H9 (cell line): ENCODE measurements at regions not wholly inside any gene's neighbourhood (a gene's known extent, or its start where the extent isn't known, plus 50 kb on each side); places are given as distances from the start of the nearest gene placed in this dataset.

ENCODE experiments used
- DNase-seq: peaks from one replicate; pipeline ENCODE4 v3.0.0-alpha.2; 2017
- H2AFZ ChIP-seq: one replicate; pipeline ENCODE4 v1.6.1; 2013; ENCODE audit warnings: mild to moderate bottlenecking, low read length, control low read depth, moderate library complexity
- H2AK5ac ChIP-seq: 2 replicates; pipeline ENCODE4 v1.6.1; 2013; ENCODE audit warnings: low read length, control low read depth, mixed read lengths; ENCODE audit not compliant: insufficient read length
- H2BK120ac ChIP-seq: one replicate; pipeline ENCODE4 v1.6.1; 2013; ENCODE audit warnings: low read depth, mild to moderate bottlenecking, low read length, control low read depth, inconsistent platforms; ENCODE audit not compliant: poor library complexity, severe bottlenecking
- H2BK12ac ChIP-seq: 2 replicates; pipeline ENCODE4 v1.6.1; 2013; ENCODE audit warnings: low read length, control low read depth, mixed read lengths, low read depth; ENCODE audit not compliant: insufficient read length
- H2BK15ac ChIP-seq: 2 replicates; pipeline ENCODE4 v1.6.1; 2013; ENCODE audit warnings: low read depth, low read length, control low read depth
- H2BK20ac ChIP-seq: one replicate; pipeline ENCODE4 v1.6.1; 2013; ENCODE audit warnings: low read depth, mild to moderate bottlenecking, low read length, control low read depth, inconsistent platforms; ENCODE audit not compliant: poor library complexity, severe bottlenecking
- H2BK5ac ChIP-seq: 2 replicates; pipeline ENCODE4 v1.6.1; 2013; ENCODE audit warnings: low read length, control low read depth, mixed read lengths; ENCODE audit not compliant: insufficient read length
- H3K14ac ChIP-seq: 2 replicates; pipeline ENCODE4 v1.6.1; 2013; ENCODE audit warnings: low read length, control low read depth; ENCODE audit not compliant: insufficient read depth
- H3K18ac ChIP-seq: 2 replicates; pipeline ENCODE4 v1.6.1; 2013; ENCODE audit warnings: low read depth, mild to moderate bottlenecking, mixed read lengths, low read length, control low read depth; ENCODE audit not compliant: insufficient read length
- H3K23ac ChIP-seq: 2 replicates; pipeline ENCODE4 v1.6.1; 2013; ENCODE audit warnings: low read length, control low read depth, mixed read lengths, low read depth; ENCODE audit not compliant: insufficient read length
- H3K23me2 ChIP-seq: 2 replicates; pipeline ENCODE4 v1.6.1; 2013; ENCODE audit warnings: low read depth, mild to moderate bottlenecking, mixed read lengths, low read length, control low read depth; ENCODE audit not compliant: insufficient read length, poor library complexity, severe bottlenecking
- H3K27ac ChIP-seq: 2 replicates; pipeline ENCODE4 v1.5.1; 2013; ENCODE audit warnings: low read length, control low read depth, mixed read lengths, low read depth; ENCODE audit not compliant: insufficient read length
- H3K27me3 ChIP-seq: 2 replicates; pipeline ENCODE4 v1.6.1; 2013; ENCODE audit warnings: low read length, control low read depth, inconsistent platforms; ENCODE audit not compliant: insufficient read depth
- H3K4ac ChIP-seq: 2 replicates; pipeline ENCODE4 v1.6.1; 2013; ENCODE audit warnings: low read depth, mild to moderate bottlenecking, control low read depth, inconsistent platforms, low read length, moderate library complexity
- H3K4me1 ChIP-seq: 2 replicates; pipeline ENCODE4 v1.6.1; 2013; ENCODE audit warnings: low read length, control low read depth, inconsistent platforms; ENCODE audit not compliant: insufficient read depth
- H3K4me2 ChIP-seq: 2 replicates; pipeline ENCODE4 v1.6.1; 2013; ENCODE audit warnings: low read length, control low read depth, mixed read lengths; ENCODE audit not compliant: insufficient read length, insufficient read depth
- H3K56ac ChIP-seq: 2 replicates; pipeline ENCODE4 v1.6.1; 2013; ENCODE audit warnings: low read depth, mild to moderate bottlenecking, mixed read lengths, low read length, control low read depth; ENCODE audit not compliant: insufficient read length
- H3K79me1 ChIP-seq: 2 replicates; pipeline ENCODE4 v1.6.1; 2013; ENCODE audit warnings: low read depth, mild to moderate bottlenecking, moderate library complexity, low read length, control low read depth, inconsistent platforms; ENCODE audit not compliant: insufficient read depth, poor library complexity, severe bottlenecking
- H3K79me2 ChIP-seq: 2 replicates; pipeline ENCODE4 v1.6.1; 2013; ENCODE audit warnings: low read length, control low read depth, inconsistent platforms; ENCODE audit not compliant: insufficient read depth
- H3K9ac ChIP-seq: 2 replicates; pipeline ENCODE4 v1.6.1; 2013; ENCODE audit warnings: low read length, control low read depth, mixed read lengths; ENCODE audit not compliant: insufficient read length; ENCODE audit errors: extremely low read depth
- H3K9me3 ChIP-seq: one replicate; pipeline ENCODE4 v1.6.1; 2013; ENCODE audit warnings: low read depth, low read length, inconsistent platforms; ENCODE audit not compliant: control insufficient read depth
- H3T11ph ChIP-seq: one replicate; pipeline ENCODE4 v1.6.1; 2013; ENCODE audit warnings: mild to moderate bottlenecking, low read length, control low read depth, inconsistent platforms
- H4K20me1 ChIP-seq: one replicate; pipeline ENCODE4 v1.6.1; 2013; ENCODE audit not compliant: control insufficient read depth, insufficient read length, insufficient read depth
- H4K5ac ChIP-seq: 2 replicates; pipeline ENCODE4 v1.6.1; 2013; ENCODE audit warnings: low read depth, mild to moderate bottlenecking, mixed read lengths, low read length, control low read depth; ENCODE audit not compliant: insufficient read length
- H4K8ac ChIP-seq: replicated peaks from 2 replicates; pipeline ENCODE4 v1.6.1; 2013; ENCODE audit warnings: low read length, control low read depth, mixed read lengths, low read depth; ENCODE audit not compliant: insufficient read length
- H4K91ac ChIP-seq: 2 replicates; pipeline ENCODE4 v1.6.1; 2013; ENCODE audit warnings: low read depth, mild to moderate bottlenecking, moderate library complexity, mixed read lengths, low read length, control low read depth; ENCODE audit not compliant: insufficient read length
- H3K27ac Mint-ChIP-seq, 3 experiments: 2 replicates in 2 of 3; 3 replicates in 1 of 3; pipeline ENCODE4 v1.8.0; 2020 to 2021; ENCODE audit warnings: mixed read lengths in 3 of 3, mild to moderate bottlenecking in 1 of 3, moderate library complexity in 1 of 3
- H3K27me3 Mint-ChIP-seq: 2 replicates; pipeline ENCODE4 v1.8.0; 2021; ENCODE audit warnings: low read depth, mild to moderate bottlenecking, moderate library complexity, mixed read lengths
- H3K36me3 Mint-ChIP-seq, 3 experiments: 2 replicates in 2 of 3; 3 replicates in 1 of 3; pipeline ENCODE4 v1.8.0; 2020 to 2021; ENCODE audit warnings: low read depth in 3 of 3, mixed read lengths in 3 of 3; ENCODE audit not compliant: insufficient read depth in 1 of 3
- H3K4me1 Mint-ChIP-seq, 2 experiments: 2 replicates each; pipeline ENCODE4 v1.8.0; 2020; ENCODE audit warnings: mixed read lengths in 2 of 2
- H3K4me3 Mint-ChIP-seq, 2 experiments: 2 replicates in 1 of 2; 3 replicates in 1 of 2; pipeline ENCODE4 v1.8.0; 2020 to 2021; ENCODE audit warnings: mild to moderate bottlenecking in 2 of 2, mixed read lengths in 2 of 2, moderate library complexity in 1 of 2
- H3K9me3 Mint-ChIP-seq, 2 experiments: 2 replicates in 1 of 2; 3 replicates in 1 of 2; pipeline ENCODE4 v1.8.0; 2020; ENCODE audit warnings: mild to moderate bottlenecking in 2 of 2, mixed read lengths in 2 of 2, moderate library complexity in 1 of 2
- CTCF ChIP-seq: fragments of 200-600 bp; sonication (generic); conservative IDR thresholded peaks from 3 replicates; pipeline ENCODE4 v1.8.0; 2021; ENCODE audit warnings: antibody characterized with exemption, mild to moderate bottlenecking
- WGBS: extraction: QIAGEN DNeasy Blood & Tissue Kit; methylation state at CpG from one replicate; pipeline ENCODE4 v1.1.7; 2013; ENCODE audit warnings: missing lambda C conversion rate, low lambda C conversion rate, mixed read lengths; ENCODE audit not compliant: insufficient read length; ENCODE audit errors: extremely low coverage; 5-methylcytosine and 5-hydroxymethylcytosine counted together

- H3K4me3 Mint-ChIP-seq: no peak overlapping the region
Observed at GRCh38 chr2:11988691-11989353, 242.4 kb downstream of the LPIN1 start.

More at GRCh38 chr2:11988691-11989353, 242.4 kb downstream of the LPIN1 start:
- Histone ChIP-seq H3K14ac (no peak overlapping the region), H2BK120ac (no peak overlapping the region), H3K9ac (no peak overlapping the region), H3K23ac (no peak overlapping the region), H3K9me3 (no peaks in the 10 kb centered on the region), H3T11ph (no peak overlapping the region), H4K91ac (no peak overlapping the region), H3K79me1 (no peaks in the 10 kb centered on the region), H2BK15ac (no peak overlapping the region), H3K79me2 (no peaks in the 10 kb centered on the region), H4K20me1 (no peaks in the 10 kb centered on the region), H2AFZ (no peak overlapping the region), H3K4ac (no peak overlapping the region), H3K18ac (no peak overlapping the region), H2BK5ac (no peak overlapping the region), H2BK12ac (no peak overlapping the region), H3K27ac (no peak overlapping the region), H3K4me2 (no peak overlapping the region), H4K8ac (no peak overlapping the region), H2BK20ac (no peak overlapping the region), H3K4me1 (peaks cover 10% of the 10 kb centered on the region; the same call in 1 of the 2 replicates), H4K5ac (no peak overlapping the region), H3K27me3 (no peaks in the 10 kb centered on the region), H3K56ac (no peak overlapping the region), H3K23me2 (no peaks in the 10 kb centered on the region), H2AK5ac (no peak overlapping the region)
- no peaks in the 10 kb centered on the region for H3K36me3 Mint-ChIP-seq
- no CpG with 5 or more reads among the region's 14 CpGs for WGBS
- no peak overlapping the region for H3K27ac Mint-ChIP-seq
- peaks cover 0 to 2% of the 10 kb centered on the region in 2 experiments; a peak in 1 of 5 replicates for H3K9me3 Mint-ChIP-seq
- no peak for DNase-seq
- peaks cover 2% of the 10 kb centered on the region; the same call in 1 of the 2 replicates for H3K27me3 Mint-ChIP-seq
- TF ChIP-seq CTCF: no peak
- H3K4me1 Mint-ChIP-seq: peaks cover 11 to 24% of the 10 kb centered on the region in 2 experiments
